ENCODE measurements at regions not wholly inside any gene's neighbourhood (a gene's known extent, or its start where the extent isn't known, plus 50 kb on each side); places are given as distances from the start of the nearest gene placed in this dataset.

- in situ Hi-C loops (cut with MboI; ENCODE audit: low sequenced_read_pairs), result no loop called here
These were observed 508.9 kb upstream of the LRATD1 start for GRCh38 chr2:14123436-14124103.

GRCh38 chr2:14125624-14126293, 506.8 kb upstream of the LRATD1 start:
- in situ Hi-C loops (cut with MboI; ENCODE audit: low sequenced_read_pairs), result no loop called here

- in situ Hi-C loops (cut with MboI; ENCODE audit: low sequenced_read_pairs), result no loop called here
These were observed 505.7 kb upstream of the LRATD1 start for GRCh38 chr2:14126846-14127245.

GRCh38 chr2:14127765-14128164, 504.8 kb upstream of the LRATD1 start:
- in situ Hi-C loops (cut with MboI; ENCODE audit: low sequenced_read_pairs), result no loop called here

- in situ Hi-C loops (cut with MboI; ENCODE audit: low sequenced_read_pairs), result no loop called here
These were observed 500.1 kb upstream of the LRATD1 start for GRCh38 chr2:14132386-14132785.

- in situ Hi-C loops (cut with MboI; ENCODE audit: low sequenced_read_pairs), result no loop called here
These were observed 497.7 kb upstream of the LRATD1 start for GRCh38 chr2:14134771-14135170.

GRCh38 chr2:14136030-14136429, 496.5 kb upstream of the LRATD1 start:
- in situ Hi-C loops (cut with MboI; ENCODE audit: low sequenced_read_pairs), result no loop called here

GRCh38 chr2:14137643-14138042, 494.9 kb upstream of the LRATD1 start:
- in situ Hi-C loops (cut with MboI; ENCODE audit: low sequenced_read_pairs), result no loop called here

GRCh38 chr2:14140009-14140550, 492.4 kb upstream of the LRATD1 start:
- in situ Hi-C loops (cut with MboI; ENCODE audit: low sequenced_read_pairs), result no loop called here

- in situ Hi-C loops (cut with MboI; ENCODE audit: low sequenced_read_pairs), result no loop called here
These were observed 489.1 kb upstream of the LRATD1 start for GRCh38 chr2:14143435-14143834.

- in situ Hi-C loops (cut with MboI; ENCODE audit: low sequenced_read_pairs), result no loop called here
These were observed 484.3 kb upstream of the LRATD1 start for GRCh38 chr2:14148216-14148615.

GRCh38 chr2:14157816-14158215, 474.7 kb upstream of the LRATD1 start:
- in situ Hi-C loops (cut with MboI; ENCODE audit: low sequenced_read_pairs), result no loop called here

- in situ Hi-C loops (cut with MboI; ENCODE audit: low sequenced_read_pairs), result no loop called here
These were observed 452.2 kb upstream of the LRATD1 start for GRCh38 chr2:14180333-14180732.

- in situ Hi-C loops (cut with MboI; ENCODE audit: low sequenced_read_pairs), result no loop called here
These were observed 450.1 kb upstream of the LRATD1 start for GRCh38 chr2:14182227-14182946.

- in situ Hi-C loops (cut with MboI; ENCODE audit: low sequenced_read_pairs), result no loop called here
These were observed 446.6 kb upstream of the LRATD1 start for GRCh38 chr2:14185906-14186305.

GRCh38 chr2:14188446-14188845, 444.1 kb upstream of the LRATD1 start:
- in situ Hi-C loops (cut with MboI; ENCODE audit: low sequenced_read_pairs), result no loop called here

- in situ Hi-C loops (cut with MboI; ENCODE audit: low sequenced_read_pairs), result no loop called here
These were observed 442.6 kb upstream of the LRATD1 start for GRCh38 chr2:14189929-14190328.

- in situ Hi-C loops (cut with MboI; ENCODE audit: low sequenced_read_pairs), result no loop called here
These were observed 438.3 kb upstream of the LRATD1 start for GRCh38 chr2:14194233-14194632.

- in situ Hi-C loops (cut with MboI; ENCODE audit: low sequenced_read_pairs), result no loop called here
These were observed 435.2 kb upstream of the LRATD1 start for GRCh38 chr2:14197293-14197692.

GRCh38 chr2:14199040-14199439, 433.5 kb upstream of the LRATD1 start:
- in situ Hi-C loops (cut with MboI; ENCODE audit: low sequenced_read_pairs), result no loop called here

GRCh38 chr2:14219306-14219705, 413.2 kb upstream of the LRATD1 start:
- in situ Hi-C loops (cut with MboI; ENCODE audit: low sequenced_read_pairs), result no loop called here

- in situ Hi-C loops (cut with MboI; ENCODE audit: low sequenced_read_pairs), result no loop called here
These were observed 412.4 kb upstream of the LRATD1 start for GRCh38 chr2:14220101-14220500.

Measured in HL-60/S4 treated with retinoic acid at 250 ng/mL for 4 days and 3 days (cell line).